Neuronal stem cell (in vitro differentiated cells): ENCODE measurements at regions not wholly inside any gene's neighbourhood (a gene's known extent, or its start where the extent isn't known, plus 50 kb on each side); places are given as distances from the start of the nearest gene placed in this dataset.

Source experiments
- DNase-seq: peaks from one replicate; pipeline ENCODE4 v3.0.0-alpha.2; 2013; ENCODE audit warnings: low spot score
- H2AFZ ChIP-seq: one replicate; pipeline ENCODE4 v1.6.1; 2013; ENCODE audit warnings: mild to moderate bottlenecking, low read length, inconsistent platforms
- H2AK5ac ChIP-seq: 2 replicates; pipeline ENCODE4 v1.6.1; 2013; ENCODE audit warnings: low read depth, mild to moderate bottlenecking, inconsistent platforms, low read length, moderate library complexity, mixed read lengths
- H2BK120ac ChIP-seq: 2 replicates; pipeline ENCODE4 v1.6.1; 2013; ENCODE audit warnings: low read depth, mild to moderate bottlenecking, inconsistent platforms, low read length, moderate library complexity, mixed read lengths
- H2BK12ac ChIP-seq: one replicate; pipeline ENCODE4 v1.6.1; 2013; ENCODE audit warnings: low read length, inconsistent platforms
- H2BK15ac ChIP-seq: 2 replicates; pipeline ENCODE4 v1.6.1; 2013; ENCODE audit warnings: mild to moderate bottlenecking, low read length, inconsistent platforms, mixed read lengths
- H2BK5ac ChIP-seq: one replicate; pipeline ENCODE4 v1.6.1; 2013; ENCODE audit warnings: inconsistent platforms, mild to moderate bottlenecking, low read length, moderate library complexity
- H3K14ac ChIP-seq: one replicate; pipeline ENCODE4 v1.6.1; 2013; ENCODE audit warnings: low read length, inconsistent platforms
- H3K18ac ChIP-seq: 2 replicates; pipeline ENCODE4 v1.6.1; 2013; ENCODE audit warnings: low read length, inconsistent platforms
- H3K23ac ChIP-seq: 2 replicates; pipeline ENCODE4 v1.6.1; 2013; ENCODE audit warnings: low read depth, mild to moderate bottlenecking, mixed read lengths, low read length, inconsistent platforms; ENCODE audit not compliant: poor library complexity
- H3K27ac ChIP-seq: replicated peaks from 3 replicates; pipeline ENCODE4 v1.5.1; 2013; ENCODE audit warnings: low read length, inconsistent platforms
- H3K27me3 ChIP-seq, 3 experiments: 2 replicates each; pipeline ENCODE4 v1.6.1; 2013; ENCODE audit warnings: low read length in 3 of 3, mild to moderate bottlenecking in 2 of 3, inconsistent platforms in 1 of 3, low read depth in 1 of 3, mixed read lengths in 1 of 3, moderate library complexity in 1 of 3; ENCODE audit not compliant: control insufficient read depth in 3 of 3, insufficient read depth in 3 of 3
- H3K36me3 ChIP-seq, 2 donors: replicated peaks in 1 of 2; 2 replicates each; pipeline ENCODE4 v1.6.1; 2013; ENCODE audit warnings: low read length in 2 of 2; ENCODE audit not compliant: control insufficient read depth in 2 of 2, insufficient read depth in 2 of 2
- H3K4ac ChIP-seq: 2 replicates; pipeline ENCODE4 v1.6.1; 2013; ENCODE audit warnings: inconsistent platforms, mild to moderate bottlenecking, low read length, moderate library complexity
- H3K4me1 ChIP-seq, 2 donors: 1 replicate in 1 of 2; 2 replicates in 1 of 2; pipeline ENCODE4 v1.6.1; 2013; ENCODE audit warnings: low read length in 2 of 2, low read depth in 1 of 2; ENCODE audit not compliant: control insufficient read depth in 2 of 2, insufficient read depth in 1 of 2
- H3K4me2 ChIP-seq: one replicate; pipeline ENCODE4 v1.6.1; 2013; ENCODE audit warnings: mild to moderate bottlenecking, low read length, inconsistent platforms; ENCODE audit not compliant: insufficient read depth, poor library complexity, severe bottlenecking
- H3K4me3 ChIP-seq, 2 donors: 2 replicates each; pipeline ENCODE4 v1.5.1; 2013; ENCODE audit warnings: low read length in 2 of 2, mild to moderate bottlenecking in 2 of 2, inconsistent platforms in 1 of 2, moderate library complexity in 1 of 2
- H3K79me1 ChIP-seq: one replicate; pipeline ENCODE4 v1.6.1; 2013; ENCODE audit warnings: low read depth, mild to moderate bottlenecking, inconsistent platforms, low read length, moderate library complexity
- H3K9ac ChIP-seq: one replicate; pipeline ENCODE4 v1.6.1; 2013; ENCODE audit warnings: mild to moderate bottlenecking, low read depth, low read length, inconsistent platforms; ENCODE audit not compliant: poor library complexity
- H3K9me3 ChIP-seq, 2 donors: replicated peaks in 1 of 2; 2 replicates each; pipeline versions ENCODE3 to v1.6.1; 2013; ENCODE audit warnings: low read length in 2 of 2, mild to moderate bottlenecking in 2 of 2, inconsistent platforms in 1 of 2, low read depth in 1 of 2, mixed read lengths in 1 of 2, moderate library complexity in 1 of 2; ENCODE audit not compliant: control insufficient read depth in 2 of 2, insufficient read depth in 1 of 2
- H4K8ac ChIP-seq: one replicate; pipeline ENCODE4 v1.6.1; 2013; ENCODE audit warnings: low read depth, mild to moderate bottlenecking, inconsistent platforms, low read length, moderate library complexity
- H4K91ac ChIP-seq: one replicate; pipeline ENCODE4 v1.6.1; 2013; ENCODE audit warnings: low read length, low read depth, mild to moderate bottlenecking, inconsistent platforms; ENCODE audit not compliant: poor library complexity
- WGBS, 2 donors: extraction: QIAGEN DNeasy Blood & Tissue Kit; methylation state at CpG; one replicate each; pipeline ENCODE4 v1.1.7; 2013; ENCODE audit warnings: missing lambda C conversion rate in 2 of 2, mixed read lengths in 1 of 2; ENCODE audit not compliant: insufficient read length in 2 of 2, insufficient replicate concordance in 1 of 2; ENCODE audit errors: extremely low coverage in 2 of 2; 5-methylcytosine and 5-hydroxymethylcytosine counted together

- no peaks in the 10 kb centered on the region for H3K9me3 ChIP-seq
- H3K4me3 ChIP-seq: no peak overlapping the region
- H3K9ac ChIP-seq: no peak overlapping the region
- WGBS, 2 donors: no CpG with 5 or more reads among the region's 1 CpG
- H2BK12ac ChIP-seq: no peak overlapping the region
- no peak for DNase-seq
- no peaks in the 10 kb centered on the region for H3K79me1 ChIP-seq
- no peak overlapping the region for H3K27ac ChIP-seq
- H3K23ac ChIP-seq: no peak overlapping the region
- no peak overlapping the region for H2BK5ac ChIP-seq
- H2AK5ac ChIP-seq: no peak overlapping the region
- H3K4me2 ChIP-seq: no peak overlapping the region
- peaks cover 0 to 5% of the 10 kb centered on the region in 2 donors for H3K4me1 ChIP-seq
- no peak overlapping the region for H2BK120ac ChIP-seq
- no peak overlapping the region for H2AFZ ChIP-seq
- H4K91ac ChIP-seq: no peak overlapping the region
- no peak overlapping the region for H2BK15ac ChIP-seq
- H3K36me3 ChIP-seq: no peaks in the 10 kb centered on the region
- H3K27me3 ChIP-seq: no peaks in the 10 kb centered on the region
- H3K18ac ChIP-seq: no peak overlapping the region
- H4K8ac ChIP-seq: no peak overlapping the region
- H3K4ac ChIP-seq: no peak overlapping the region
- no peak overlapping the region for H3K14ac ChIP-seq
Measured at GRCh38 chr19:31113293-31113692, 235.9 kb downstream of the TSHZ3 start.

DNA sequence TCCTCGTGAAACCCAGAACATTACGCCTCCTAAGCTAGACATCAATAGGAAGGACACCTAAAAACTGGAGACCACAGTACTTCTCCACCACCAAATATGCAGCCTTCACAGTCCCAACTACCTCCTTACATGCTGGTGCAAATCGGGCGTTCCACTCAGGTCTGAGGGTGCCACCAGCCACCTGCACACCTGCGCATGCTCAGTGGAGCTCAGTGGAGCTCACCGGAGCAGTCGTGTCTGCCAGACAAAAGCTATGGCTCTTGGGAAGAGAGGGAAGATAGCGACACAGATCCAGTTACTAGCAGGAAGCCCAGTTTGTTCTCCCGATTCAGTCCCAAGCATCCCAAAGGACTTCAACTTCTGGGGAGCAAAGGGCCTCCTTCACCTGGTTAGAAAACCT, 237.1 kb downstream of the TSHZ3 start:
- Histone ChIP-seq H3K4me2 (no peak overlapping the region), H2AFZ (no peak overlapping the region), H4K91ac (no peak overlapping the region), H2BK15ac (no peak overlapping the region), H2BK5ac (no peak overlapping the region), H3K9ac (no peak overlapping the region), H3K23ac (no peak overlapping the region), H3K36me3 (no peaks in the 10 kb centered on the region), H3K27ac (no peak overlapping the region), H3K18ac (no peak overlapping the region), H2AK5ac (no peak overlapping the region), H3K4me3 (no peak overlapping the region), H3K9me3 (no peaks in the 10 kb centered on the region), H3K27me3 (no peaks in the 10 kb centered on the region), H2BK12ac (no peak overlapping the region), H3K4ac (no peak overlapping the region), H3K4me1 (peaks cover 0 to 4% of the 10 kb centered on the region in 2 donors), H4K8ac (no peak overlapping the region), H3K14ac (no peak overlapping the region), H3K79me1 (no peaks in the 10 kb centered on the region), H2BK120ac (no peak overlapping the region)
- no peak for DNase-seq
- WGBS, 2 donors: no CpG with 5 or more reads among the region's 9 CpGs

DNA sequence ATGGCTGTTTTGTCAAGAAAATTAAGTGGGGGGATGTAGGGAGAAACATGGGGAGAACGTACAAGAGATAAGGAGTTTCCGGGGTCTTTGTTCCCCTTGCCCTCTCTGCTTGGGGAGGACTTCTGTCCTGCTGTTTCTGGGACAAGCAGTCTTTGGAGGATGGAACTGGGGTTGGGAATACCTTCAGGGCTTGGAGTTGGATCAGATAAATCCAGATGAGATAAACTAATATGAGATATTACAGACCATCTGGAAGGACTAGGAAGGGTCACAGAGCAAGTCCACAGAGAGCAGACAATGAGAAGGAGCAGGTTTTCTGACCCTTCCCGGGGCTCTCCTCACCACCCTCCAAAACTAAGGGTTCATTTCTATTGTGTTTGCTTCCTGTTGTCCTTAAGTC, 237.5 kb downstream of the TSHZ3 start:
- Histone ChIP-seq H2BK12ac (no peak overlapping the region), H3K18ac (no peak overlapping the region)
- WGBS, 2 donors: no CpG with 5 or more reads among the region's 3 CpGs

GRCh38 chr19:31110336-31110735, 238.9 kb downstream of the TSHZ3 start:
- H3K27ac ChIP-seq: no peak overlapping the region
- DNase-seq: no peak
- H2BK15ac ChIP-seq: no peak overlapping the region
- H3K27me3 ChIP-seq: no peaks in the 10 kb centered on the region
- no peak overlapping the region for H3K4me2 ChIP-seq
- no peak overlapping the region for H3K4me3 ChIP-seq
- peaks cover 0 to 2% of the 10 kb centered on the region in 2 donors for H3K4me1 ChIP-seq
- no peak overlapping the region for H3K18ac ChIP-seq
- H3K9me3 ChIP-seq: no peaks in the 10 kb centered on the region
- H3K36me3 ChIP-seq: no peaks in the 10 kb centered on the region
- H4K91ac ChIP-seq: no peak overlapping the region
- no peak overlapping the region for H2AK5ac ChIP-seq
- H2BK120ac ChIP-seq: no peak overlapping the region
- no peak overlapping the region for H3K23ac ChIP-seq
- H3K14ac ChIP-seq: no peak overlapping the region
- no peak overlapping the region for H3K9ac ChIP-seq
- no peak overlapping the region for H2BK5ac ChIP-seq
- no peaks in the 10 kb centered on the region for H3K79me1 ChIP-seq
- H2BK12ac ChIP-seq: no peak overlapping the region
- no peak overlapping the region for H4K8ac ChIP-seq
- H2AFZ ChIP-seq: no peak overlapping the region
- H3K4ac ChIP-seq: no peak overlapping the region
- WGBS, 2 donors: no CpG with 5 or more reads among the region's 5 CpGs

More for the DNA sequence above, 237.5 kb downstream of the TSHZ3 start:
- Histone ChIP-seq H3K36me3 (no peaks in the 10 kb centered on the region), H2BK5ac (no peak overlapping the region), H3K23ac (no peak overlapping the region), H3K79me1 (no peaks in the 10 kb centered on the region), H3K27me3 (no peaks in the 10 kb centered on the region), H3K9me3 (no peaks in the 10 kb centered on the region), H4K91ac (no peak overlapping the region), H3K4me3 (no peak overlapping the region), H2AFZ (no peak overlapping the region), H3K4me2 (no peak overlapping the region), H2AK5ac (no peak overlapping the region), H3K27ac (no peak overlapping the region), H4K8ac (no peak overlapping the region), H3K4me1 (peaks cover 0 to 4% of the 10 kb centered on the region in 2 donors), H2BK15ac (no peak overlapping the region), H3K14ac (no peak overlapping the region), H3K4ac (no peak overlapping the region), H2BK120ac (no peak overlapping the region), H3K9ac (no peak overlapping the region)
- DNase-seq: no peak
